NCI-H1048 (cell line): ENCODE measurements at regions not wholly inside any gene's neighbourhood (a gene's known extent, or its start where the extent isn't known, plus 50 kb on each side); places are given as distances from the start of the nearest gene placed in this dataset.
"Not testable (repeated sequence)": the region's sequence is repeated elsewhere in the genome, so short reads cannot be mapped to it uniquely, and the experiment has no call there.

Experiments used
- DNase-seq: peaks from one replicate; lab custom pipeline; 2025; lab: John Stamatoyannopoulos, UW

GRCh38 chr5:44252545-44252944 lies 136.7 kb downstream of the FGF10 start:
- DNase-seq: no peak

GRCh38 chr5:44246986-44247385 lies 142.2 kb downstream of the FGF10 start:
- no peak for DNase-seq

GRCh38 chr5:44245935-44246334 lies 143.3 kb downstream of the FGF10 start:
- no peak for DNase-seq

GRCh38 chr5:44242791-44243190 lies 146.4 kb downstream of the FGF10 start:
- no peak for DNase-seq

GRCh38 chr5:44236040-44236439 lies 153.2 kb downstream of the FGF10 start:
- DNase-seq: no peak

GRCh38 chr5:44233691-44234090 lies 155.5 kb downstream of the FGF10 start:
- DNase-seq: no peak

GRCh38 chr5:44225231-44226160 lies 163.7 kb downstream of the FGF10 start:
- DNase-seq: no peak

GRCh38 chr5:44199408-44199807 lies 189.8 kb downstream of the FGF10 start:
- no peak for DNase-seq

- DNase-seq: no peak
These were observed 200.0 kb downstream of the FGF10 start for GRCh38 chr5:44189255-44189654.

- no peak for DNase-seq
These were observed 201.2 kb downstream of the FGF10 start for GRCh38 chr5:44187973-44188372.

GRCh38 chr5:44183753-44184152 lies 205.5 kb downstream of the FGF10 start:
- no peak for DNase-seq

GRCh38 chr5:44183312-44183711 lies 205.9 kb downstream of the FGF10 start:
- no peak for DNase-seq

- no peak for DNase-seq
These were observed 210.8 kb downstream of the FGF10 start for GRCh38 chr5:44178414-44178813.

- no peak for DNase-seq
These were observed 221.7 kb downstream of the FGF10 start for GRCh38 chr5:44167540-44167939.

GRCh38 chr5:44160369-44160768 lies 228.9 kb downstream of the FGF10 start:
- no peak for DNase-seq

GRCh38 chr5:44150075-44150723 lies 239.0 kb downstream of the FGF10 start:
- DNase-seq: no peak

- DNase-seq: not testable (repeated sequence)
These were observed 271.3 kb downstream of the FGF10 start for GRCh38 chr5:44117947-44118346.

- not testable (repeated sequence) for DNase-seq
These were observed 281.0 kb downstream of the FGF10 start for GRCh38 chr5:44108232-44108631.

- DNase-seq: no peak
These were observed 289.6 kb downstream of the FGF10 start for GRCh38 chr5:44099643-44100042.

- no peak for DNase-seq
These were observed 299.6 kb downstream of the FGF10 start for GRCh38 chr5:44089424-44090144.

GRCh38 chr5:44085083-44085482 lies 304.1 kb downstream of the FGF10 start:
- no peak for DNase-seq

- not testable (repeated sequence) for DNase-seq
These were observed 314.7 kb downstream of the FGF10 start for GRCh38 chr5:44074547-44074946.

- DNase-seq: no peak
These were observed 337.6 kb downstream of the FGF10 start for GRCh38 chr5:44051591-44051990.
